ENCODE measurements at regions not wholly inside any gene's neighbourhood (a gene's known extent, or its start where the extent isn't known, plus 50 kb on each side); places are given as distances from the start of the nearest gene placed in this dataset.

GRCh38 chr20:50367739-50368375 lies 142.3 kb upstream of the PTPN1 start:
- no TSS peak for BruUV-seq (replicated peaks)
- in situ Hi-C loops (cut with MboI) = no loop called here
- Histone ChIP-seq H3K9me3 (replicated peaks; ENCODE audit: control insufficient read depth, insufficient read depth, low read depth, low read length) (no peaks in the 10 kb centered on the region), H3K4me1 (replicated peaks in 1 of 2; ENCODE audit: control insufficient read depth in 2 of 2, insufficient read depth in 2 of 2, low read length in 2 of 2) (peaks cover 7 to 8% of the 10 kb centered on the region in 2 experiments), H3K9ac (ENCODE audit: insufficient read depth in 1 of 2, low read depth in 2 of 2, low read length in 2 of 2) (no peak overlapping the region), H3K4me3 (no peak overlapping the region), H3K36me3 (ENCODE audit: control insufficient read depth, insufficient read depth, low read length) (no peaks in the 10 kb centered on the region), H3K27me3 (ENCODE audit: control insufficient read depth in 2 of 2, insufficient read depth in 2 of 2, low read length in 2 of 2) (no peaks in the 10 kb centered on the region), H3K9me1 (ENCODE audit: control insufficient read depth, insufficient read depth, low read length) (no peaks in the 10 kb centered on the region), H3K79me2 (ENCODE audit: control insufficient read depth, insufficient read depth, low read length) (no peaks in the 10 kb centered on the region), H4K20me1 (replicated peaks; ENCODE audit: control insufficient read depth, insufficient read depth, low read length) (no peaks in the 10 kb centered on the region), H2AFZ (ENCODE audit: low read depth, low read length) (no peak overlapping the region), H3K27ac (ENCODE audit: extremely low read depth, low read depth, low read length) (no peak overlapping the region), H3K4me2 (ENCODE audit: insufficient read depth, low read length) (no peak overlapping the region)
- CTCF ChIA-PET (ENCODE audit: low intra/inter-chr PET ratio) = no interaction called here
- POLR2A ChIA-PET = interaction anchor here (0.6 to 2.0 kb wide), 3 partner anchors 11 to 180 kb away, joined by 3 to 5 read pairs (median 4); no protein-coding TSS in a partner anchor
- WGBS (ENCODE audit: insufficient coverage, low coverage, missing lambda C conversion rate) = 61% methylated on average over 8 of the region's 9 CpGs
- intact Hi-C loops (cut with micrococcal nuclease) = no loop called here
- ATAC-seq (no peak), FAIRE-seq (no peak), DNase-seq (ENCODE audit: extremely low read depth in 1 of 4, low spot score in 3 of 4) (no peak)
- TF ChIP-seq HEY1 (CRISPR knock-in tag; IDR thresholded peaks at IDR 0.05; ENCODE audit: borderline replicate concordance) (no peak), TSHZ1 (CRISPR knock-in tag; IDR thresholded peaks at IDR 0.05) (no peak), CEBPG (CRISPR knock-in tag; IDR thresholded peaks at IDR 0.05) (no peak), CEBPG (tag; conservative IDR thresholded peaks at IDR 0.05 in 1 of 2, IDR thresholded peaks at IDR 0.05 in 1 of 2) (no peak), WHSC1 (IDR thresholded peaks at IDR 0.05; ENCODE audit: low read length) (no peak), PTTG1 (tag; IDR thresholded peaks at IDR 0.05; ENCODE audit: low read depth) (no peak), MYBL2 (IDR thresholded peaks at IDR 0.05; ENCODE audit: low read depth) (no peak), MYBL2 (CRISPR knock-in tag; IDR thresholded peaks at IDR 0.05; ENCODE audit: borderline replicate concordance) (no peak), ZC3H8 (IDR thresholded peaks at IDR 0.05) (no peak), SFPQ (IDR thresholded peaks at IDR 0.05; ENCODE audit: low read depth, low read length) (no peak), GTF2B (IDR thresholded peaks at IDR 0.05; ENCODE audit: extremely low read depth, insufficient read length) (no peak), THAP7 (CRISPR knock-in tag; IDR thresholded peaks at IDR 0.05) (no peak), RAD21 (CRISPR knock-in tag; conservative IDR thresholded peaks at IDR 0.05 in 1 of 2, IDR thresholded peaks at IDR 0.05 in 1 of 2) (no peak), XRCC4 (IDR thresholded peaks at IDR 0.05; ENCODE audit: extremely low read depth, insufficient read depth, insufficient read length) (no peak)

Data from K562 (cell line).